Trophoblast cell (in vitro differentiated cells and primary cell): ENCODE measurements at regions not wholly inside any gene's neighbourhood (a gene's known extent, or its start where the extent isn't known, plus 50 kb on each side); places are given as distances from the start of the nearest gene placed in this dataset.

Experiments
- DNase-seq, 2 donors: peaks; one replicate each; pipeline ENCODE4 v3.0.0-alpha.2; 2016
- H2AFZ ChIP-seq: 2 replicates; pipeline ENCODE4 v1.6.1; 2013; ENCODE audit warnings: low read length, moderate library complexity, mild to moderate bottlenecking; ENCODE audit not compliant: insufficient read depth, poor library complexity
- H2AK5ac ChIP-seq: 2 replicates; pipeline ENCODE4 v1.6.1; 2013; ENCODE audit warnings: mild to moderate bottlenecking, low read length
- H2BK120ac ChIP-seq: 2 replicates; pipeline ENCODE4 v1.6.1; 2013; ENCODE audit warnings: low read length, mild to moderate bottlenecking, moderate library complexity; ENCODE audit not compliant: insufficient read depth, poor library complexity
- H2BK12ac ChIP-seq: 2 replicates; pipeline ENCODE4 v1.6.1; 2013; ENCODE audit warnings: mild to moderate bottlenecking, low read length, moderate library complexity
- H2BK5ac ChIP-seq: 2 replicates; pipeline ENCODE4 v1.6.1; 2013; ENCODE audit warnings: low read length, low read depth, moderate library complexity, mild to moderate bottlenecking; ENCODE audit not compliant: poor library complexity
- H3K14ac ChIP-seq: 2 replicates; pipeline ENCODE4 v1.6.1; 2013; ENCODE audit warnings: mild to moderate bottlenecking, low read length
- H3K18ac ChIP-seq: 2 replicates; pipeline ENCODE4 v1.6.1; 2013; ENCODE audit warnings: mild to moderate bottlenecking, low read length
- H3K23ac ChIP-seq: 2 replicates; pipeline ENCODE4 v1.6.1; 2013; ENCODE audit warnings: low read length
- H3K27ac ChIP-seq: 2 replicates; pipeline ENCODE4 v1.5.1; 2013; ENCODE audit warnings: low read depth, mild to moderate bottlenecking, inconsistent platforms, low read length, moderate library complexity
- H3K27me3 ChIP-seq: 2 replicates; pipeline ENCODE4 v1.6.1; 2013; ENCODE audit warnings: inconsistent platforms, mild to moderate bottlenecking, low read length, moderate library complexity; ENCODE audit not compliant: insufficient read depth
- H3K36me3 ChIP-seq, 2 experiments: 1 replicate in 1 of 2; 2 replicates in 1 of 2; pipeline ENCODE4 v1.6.1; 2013; ENCODE audit warnings: low read length in 2 of 2, mild to moderate bottlenecking in 2 of 2, moderate library complexity in 1 of 2; ENCODE audit not compliant: insufficient read depth in 2 of 2, control insufficient read depth in 1 of 2
- H3K4ac ChIP-seq: 2 replicates; pipeline ENCODE4 v1.6.1; 2013; ENCODE audit warnings: low read depth, mild to moderate bottlenecking, low read length, moderate library complexity
- H3K4me1 ChIP-seq, 2 experiments: 1 replicate in 1 of 2; 2 replicates in 1 of 2; pipeline ENCODE4 v1.6.1; 2013; ENCODE audit warnings: low read length in 2 of 2, mild to moderate bottlenecking in 2 of 2, moderate library complexity in 1 of 2; ENCODE audit not compliant: insufficient read depth in 2 of 2, control insufficient read depth in 1 of 2
- H3K4me2 ChIP-seq: 2 replicates; pipeline ENCODE4 v1.6.1; 2013; ENCODE audit warnings: inconsistent platforms, mild to moderate bottlenecking, low read length, moderate library complexity
- H3K4me3 ChIP-seq: 2 replicates; pipeline ENCODE4 v1.5.1; 2013; ENCODE audit warnings: mild to moderate bottlenecking, low read depth, low read length, inconsistent platforms
- H3K79me1 ChIP-seq: one replicate; pipeline ENCODE4 v1.6.1; 2013; ENCODE audit warnings: low read length
- H3K79me2 ChIP-seq: 2 replicates; pipeline ENCODE4 v1.6.1; 2013; ENCODE audit warnings: low read length, mild to moderate bottlenecking; ENCODE audit not compliant: control insufficient read depth, insufficient read depth, poor library complexity
- H3K9ac ChIP-seq: 2 replicates; pipeline ENCODE4 v1.6.1; 2013; ENCODE audit warnings: mild to moderate bottlenecking, low read length
- H3K9me3 ChIP-seq: 2 replicates; pipeline ENCODE4 v1.6.1; 2013; ENCODE audit warnings: low read depth, mild to moderate bottlenecking, control low read depth, inconsistent platforms, low read length; ENCODE audit not compliant: insufficient read depth
- H4K12ac ChIP-seq: 2 replicates; pipeline ENCODE4 v1.6.1; 2013; ENCODE audit warnings: low read depth, mild to moderate bottlenecking, low read length, moderate library complexity
- H4K8ac ChIP-seq: 2 replicates; pipeline ENCODE4 v1.6.1; 2013; ENCODE audit warnings: low read depth, mild to moderate bottlenecking, low read length, moderate library complexity
- H4K91ac ChIP-seq: one replicate; pipeline ENCODE4 v1.6.1; 2013; ENCODE audit warnings: low read depth, mild to moderate bottlenecking, low read length, moderate library complexity
- WGBS: extraction: QIAGEN DNeasy Blood & Tissue Kit; methylation state at CpG from one replicate; pipeline ENCODE4 v1.1.7; 2013; ENCODE audit warnings: missing lambda C conversion rate; ENCODE audit not compliant: insufficient read length, insufficient coverage; ENCODE audit errors: extremely low coverage; 5-methylcytosine and 5-hydroxymethylcytosine counted together

GRCh38 chr7:112864380-112864779, 74.2 kb upstream of the TMEM168 start:
- no peak overlapping the region for H4K8ac ChIP-seq
- no peak overlapping the region for H2BK5ac ChIP-seq
- H3K4me1 ChIP-seq: peaks cover 0 to 2% of the 10 kb centered on the region in 2 experiments
- no peaks in the 10 kb centered on the region for H3K79me1 ChIP-seq
- H4K12ac ChIP-seq: no peak overlapping the region
- H3K36me3 ChIP-seq: peaks cover 0 to 2% of the 10 kb centered on the region in 2 experiments
- no peaks in the 10 kb centered on the region for H3K9me3 ChIP-seq
- H3K14ac ChIP-seq: no peak overlapping the region
- no peak overlapping the region for H2BK12ac ChIP-seq
- H4K91ac ChIP-seq: no peak overlapping the region
- no peak overlapping the region for H2BK120ac ChIP-seq
- H3K4me2 ChIP-seq: no peak overlapping the region
- no peaks in the 10 kb centered on the region for H3K27me3 ChIP-seq
- H3K23ac ChIP-seq: no peak overlapping the region
- H3K18ac ChIP-seq: no peak overlapping the region
- no peak overlapping the region for H3K9ac ChIP-seq
- no peak for DNase-seq
- no peak overlapping the region for H2AK5ac ChIP-seq
- H2AFZ ChIP-seq: no peak overlapping the region
- H3K4me3 ChIP-seq: no peak overlapping the region
- no peak overlapping the region for H3K4ac ChIP-seq
- no peak overlapping the region for H3K27ac ChIP-seq
- H3K79me2 ChIP-seq: no peaks in the 10 kb centered on the region

DNA sequence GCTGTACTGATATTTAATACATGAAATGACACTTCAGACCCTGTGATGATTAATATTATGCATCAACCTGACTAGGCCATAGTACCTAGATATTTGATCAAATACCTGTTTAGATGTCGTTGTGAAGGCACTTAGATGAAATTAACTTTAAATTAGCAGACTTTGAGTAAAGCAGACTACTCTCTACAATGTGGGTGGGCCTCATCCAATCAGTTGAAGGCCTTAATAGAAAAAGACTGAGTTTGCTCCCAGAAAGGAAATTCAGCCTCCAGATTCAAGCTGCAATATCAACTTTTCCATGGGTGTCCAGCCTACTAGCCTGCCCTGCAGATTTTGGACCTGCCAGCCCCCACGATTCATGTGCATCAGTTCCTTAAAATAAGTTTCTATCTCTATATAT, 68.6 kb upstream of the TMEM168 start:
- Histone ChIP-seq H3K4me2 (no peak overlapping the region), H3K4me3 (no peak overlapping the region), H3K9ac (no peak overlapping the region), H2AFZ (no peak overlapping the region), H3K27me3 (no peaks in the 10 kb centered on the region), H3K79me1 (no peaks in the 10 kb centered on the region), H2BK12ac (no peak overlapping the region), H3K79me2 (no peaks in the 10 kb centered on the region), H4K91ac (no peak overlapping the region), H4K12ac (no peak overlapping the region), H3K27ac (no peak overlapping the region), H3K9me3 (no peaks in the 10 kb centered on the region), H3K18ac (no peak overlapping the region), H2AK5ac (no peak overlapping the region), H2BK120ac (no peak overlapping the region), H3K4me1 (no peaks in the 10 kb centered on the region), H4K8ac (no peak overlapping the region), H3K23ac (no peak overlapping the region), H3K36me3 (peaks cover 0 to 2% of the 10 kb centered on the region in 2 experiments), H3K14ac (no peak overlapping the region), H2BK5ac (no peak overlapping the region), H3K4ac (no peak overlapping the region)
- no CpG with 5 or more reads among the region's 2 CpGs for WGBS
- DNase-seq: no peak

DNA sequence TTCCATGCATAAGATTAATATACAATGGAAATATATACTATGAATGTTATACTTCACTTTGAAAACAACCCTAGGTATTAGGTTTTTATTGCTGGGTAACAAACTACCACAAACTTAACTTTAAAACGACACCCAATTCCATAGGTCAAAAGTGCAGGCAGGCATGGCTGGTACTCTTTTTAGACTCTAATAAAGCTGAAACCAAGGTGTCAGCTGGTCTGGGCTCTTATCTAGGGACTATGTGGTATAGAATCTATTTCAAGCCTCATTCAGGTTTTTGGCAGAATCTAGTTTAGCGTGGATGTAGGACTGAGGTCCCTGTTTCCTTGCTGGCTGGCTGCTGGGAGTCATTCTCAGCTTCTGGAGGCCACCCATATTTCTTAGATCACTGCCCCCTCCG, 65.0 kb upstream of the TMEM168 start:
- H3K4me3 ChIP-seq: no peak overlapping the region
- H2BK12ac ChIP-seq: no peak overlapping the region
- no peaks in the 10 kb centered on the region for H3K27me3 ChIP-seq
- no peak overlapping the region for H4K12ac ChIP-seq
- H4K8ac ChIP-seq: no peak overlapping the region
- no peak overlapping the region for H3K18ac ChIP-seq
- no peaks in the 10 kb centered on the region for H3K79me2 ChIP-seq
- no peak overlapping the region for H3K23ac ChIP-seq
- H3K79me1 ChIP-seq: no peaks in the 10 kb centered on the region
- no peaks in the 10 kb centered on the region for H3K4me1 ChIP-seq
- H3K9me3 ChIP-seq: no peaks in the 10 kb centered on the region
- H3K4ac ChIP-seq: no peak overlapping the region
- H3K4me2 ChIP-seq: no peak overlapping the region
- H2AK5ac ChIP-seq: no peak overlapping the region
- no peak overlapping the region for H2BK5ac ChIP-seq
- no peak overlapping the region for H4K91ac ChIP-seq
- H3K36me3 ChIP-seq: no peaks in the 10 kb centered on the region
- no peak overlapping the region for H3K9ac ChIP-seq
- H3K27ac ChIP-seq: no peak overlapping the region
- no peak overlapping the region for H3K14ac ChIP-seq
- no peak overlapping the region for H2AFZ ChIP-seq
- WGBS: no CpG with 5 or more reads among the region's 3 CpGs
- no peak overlapping the region for H2BK120ac ChIP-seq
- no peak for DNase-seq

GRCh38 chr7:112854169-112854568, 64.0 kb upstream of the TMEM168 start:
- DNase-seq: no peak
- Histone ChIP-seq H3K27me3 (no peaks in the 10 kb centered on the region), H3K18ac (no peak overlapping the region), H3K4ac (no peak overlapping the region), H2BK5ac (no peak overlapping the region), H3K4me3 (no peak overlapping the region), H2BK120ac (no peak overlapping the region), H2BK12ac (no peak overlapping the region), H3K79me1 (no peaks in the 10 kb centered on the region), H4K8ac (no peak overlapping the region), H4K12ac (no peak overlapping the region), H3K9me3 (no peaks in the 10 kb centered on the region), H3K14ac (no peak overlapping the region), H3K4me1 (no peaks in the 10 kb centered on the region), H2AFZ (no peak overlapping the region), H3K9ac (no peak overlapping the region), H3K4me2 (no peak overlapping the region), H4K91ac (no peak overlapping the region), H2AK5ac (no peak overlapping the region), H3K23ac (no peak overlapping the region), H3K79me2 (no peaks in the 10 kb centered on the region), H3K27ac (no peak overlapping the region), H3K36me3 (no peaks in the 10 kb centered on the region)

DNA sequence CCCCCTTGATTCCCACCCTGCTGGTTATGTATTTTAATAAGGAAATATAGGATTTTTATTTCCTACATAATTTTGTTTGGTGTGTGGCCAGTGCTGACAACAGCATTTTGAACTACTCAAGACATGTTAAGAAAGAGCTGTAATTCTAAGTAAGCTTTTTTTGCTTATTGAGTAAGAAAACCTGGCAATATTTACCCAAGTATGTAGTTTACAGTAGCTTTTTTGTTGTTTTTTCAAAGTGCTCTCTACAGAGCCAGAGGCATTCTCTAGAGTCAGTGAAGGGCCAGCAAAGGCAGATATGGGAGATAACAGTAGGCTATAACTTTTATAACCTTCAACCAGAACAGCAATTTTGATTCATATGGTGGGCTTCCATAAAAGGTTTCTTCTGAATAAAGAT, 63.2 kb upstream of the TMEM168 start:
- no peak overlapping the region for H2BK5ac ChIP-seq
- no peaks in the 10 kb centered on the region for H3K79me2 ChIP-seq
- H3K14ac ChIP-seq: no peak overlapping the region
- no peak overlapping the region for H3K9ac ChIP-seq
- H3K4me2 ChIP-seq: no peak overlapping the region
- no peak overlapping the region for H2AK5ac ChIP-seq
- no peak overlapping the region for H2BK120ac ChIP-seq
- no peak overlapping the region for H2AFZ ChIP-seq
- no peaks in the 10 kb centered on the region for H3K79me1 ChIP-seq
- no peak overlapping the region for H3K4ac ChIP-seq
- no peak overlapping the region for H3K4me3 ChIP-seq
- H4K91ac ChIP-seq: no peak overlapping the region
- H4K8ac ChIP-seq: no peak overlapping the region
- H4K12ac ChIP-seq: no peak overlapping the region
- no peaks in the 10 kb centered on the region for H3K27me3 ChIP-seq
- H3K18ac ChIP-seq: no peak overlapping the region
- H3K4me1 ChIP-seq: no peaks in the 10 kb centered on the region
- no peak overlapping the region for H2BK12ac ChIP-seq
- DNase-seq: no peak
- H3K36me3 ChIP-seq: no peaks in the 10 kb centered on the region
- H3K27ac ChIP-seq: no peak overlapping the region
- no peaks in the 10 kb centered on the region for H3K9me3 ChIP-seq
- no peak overlapping the region for H3K23ac ChIP-seq
